Prostate gland (tissue), 2 donors: ENCODE measurements at regions not wholly inside any gene's neighbourhood (a gene's known extent, or its start where the extent isn't known, plus 50 kb on each side); places are given as distances from the start of the nearest gene placed in this dataset.

Experiments
- POLR2A ChIP-seq: fragments of 450-650 bp; IDR thresholded peaks from one replicate; pipeline ENCODE4 v1.6.1; 2016; ENCODE audit warnings: antibody characterized with exemption, mild to moderate bottlenecking
- POLR2AphosphoS5 ChIP-seq: sonication (generic); formaldehyde crosslinking; IDR thresholded peaks from one replicate; pipeline ENCODE4 v1.6.1; 2017; ENCODE audit warnings: antibody characterized with exemption
- TF ChIP-seq, protein P1 (sequence below), 4 experiments: fragments of 200-600 bp in 2 of 4; fragments of 450-650 bp in 2 of 4; sonication (generic) in 2 of 4; IDR thresholded peaks; 1 replicate in 3 of 4; 2 replicates in 1 of 4; pipeline ENCODE4 v1.5.1; 2016 to 2019; ENCODE audit warnings: antibody characterized with exemption in 4 of 4, mild to moderate bottlenecking in 2 of 4, moderate library complexity in 2 of 4

DNA sequence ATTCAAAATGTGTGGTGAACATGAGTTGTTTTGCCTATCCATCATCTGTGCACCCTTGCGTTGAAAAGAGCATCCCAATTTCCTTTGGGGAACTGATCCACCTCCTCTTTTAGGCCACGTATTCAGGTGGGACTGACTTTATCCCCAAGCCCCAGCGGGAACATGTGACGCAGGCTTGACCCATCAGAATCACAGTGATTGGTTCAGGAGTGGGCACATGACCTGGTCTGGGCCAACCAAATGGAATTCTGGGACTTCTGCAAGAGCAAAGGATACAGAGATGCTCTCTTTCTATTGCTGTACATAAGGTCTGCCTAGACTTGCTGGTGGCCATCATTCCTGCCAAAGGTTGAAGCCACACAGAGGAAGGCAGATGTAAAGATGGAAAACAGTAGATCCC lies 158.9 kb downstream of the IRX5 start:
- TF ChIP-seq, protein P1, sequence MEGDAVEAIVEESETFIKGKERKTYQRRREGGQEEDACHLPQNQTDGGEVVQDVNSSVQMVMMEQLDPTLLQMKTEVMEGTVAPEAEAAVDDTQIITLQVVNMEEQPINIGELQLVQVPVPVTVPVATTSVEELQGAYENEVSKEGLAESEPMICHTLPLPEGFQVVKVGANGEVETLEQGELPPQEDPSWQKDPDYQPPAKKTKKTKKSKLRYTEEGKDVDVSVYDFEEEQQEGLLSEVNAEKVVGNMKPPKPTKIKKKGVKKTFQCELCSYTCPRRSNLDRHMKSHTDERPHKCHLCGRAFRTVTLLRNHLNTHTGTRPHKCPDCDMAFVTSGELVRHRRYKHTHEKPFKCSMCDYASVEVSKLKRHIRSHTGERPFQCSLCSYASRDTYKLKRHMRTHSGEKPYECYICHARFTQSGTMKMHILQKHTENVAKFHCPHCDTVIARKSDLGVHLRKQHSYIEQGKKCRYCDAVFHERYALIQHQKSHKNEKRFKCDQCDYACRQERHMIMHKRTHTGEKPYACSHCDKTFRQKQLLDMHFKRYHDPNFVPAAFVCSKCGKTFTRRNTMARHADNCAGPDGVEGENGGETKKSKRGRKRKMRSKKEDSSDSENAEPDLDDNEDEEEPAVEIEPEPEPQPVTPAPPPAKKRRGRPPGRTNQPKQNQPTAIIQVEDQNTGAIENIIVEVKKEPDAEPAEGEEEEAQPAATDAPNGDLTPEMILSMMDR (IDR thresholded peaks at IDR 0.05): no peak
- TF ChIP-seq POLR2A: no peak
- no peak for TF ChIP-seq POLR2AphosphoS5
